DOHH2 (cell line): ENCODE measurements at regions not wholly inside any gene's neighbourhood (a gene's known extent, or its start where the extent isn't known, plus 50 kb on each side); places are given as distances from the start of the nearest gene placed in this dataset.

Experiments
- H3F3A ChIP-seq: fragments of 200-600 bp; sonication (generic), shearing (Covaris generic); 2 replicates; pipeline ENCODE4 v1.6.0; 2016; ENCODE audit warnings: antibody characterized with exemption, mild to moderate bottlenecking; ENCODE audit not compliant: control insufficient read depth, insufficient read depth
- H3K27ac ChIP-seq: fragments of 200-600 bp; sonication (generic); 2 replicates; pipeline ENCODE4 v1.5.1; 2014; ENCODE audit warnings: low read depth, mild to moderate bottlenecking, low read length, moderate library complexity
- H3K27me3 ChIP-seq: fragments of 200-600 bp; sonication (generic); 2 replicates; pipeline ENCODE4 v1.6.1; 2014; ENCODE audit warnings: mild to moderate bottlenecking, low read length, mixed read lengths; ENCODE audit not compliant: control insufficient read depth
- H3K36me3 ChIP-seq: fragments of 200-600 bp; sonication (generic); 2 replicates; pipeline ENCODE4 v1.6.1; 2014; ENCODE audit warnings: mild to moderate bottlenecking, low read length, moderate library complexity, mixed read lengths; ENCODE audit not compliant: control insufficient read depth
- H3K4me1 ChIP-seq: fragments of 200-600 bp; sonication (generic); 2 replicates; pipeline ENCODE4 v1.6.1; 2014; ENCODE audit warnings: mild to moderate bottlenecking, low read length, mixed read lengths; ENCODE audit not compliant: control insufficient read depth
- H3K4me2 ChIP-seq: fragments of 200-600 bp; sonication (generic); 2 replicates; pipeline ENCODE4 v1.6.0; 2014; ENCODE audit warnings: mild to moderate bottlenecking, low read length, moderate library complexity
- H3K4me3 ChIP-seq: fragments of 200-600 bp; sonication (generic); 2 replicates; pipeline ENCODE4 v1.5.1; 2014; ENCODE audit warnings: mild to moderate bottlenecking, low read length, mixed read lengths
- H3K79me2 ChIP-seq: fragments of 200-600 bp; sonication (generic); 2 replicates; pipeline ENCODE4 v1.6.1; 2014; ENCODE audit warnings: mild to moderate bottlenecking, low read length, mixed read lengths; ENCODE audit not compliant: control insufficient read depth
- H3K9me2 ChIP-seq: fragments of 200-600 bp; sonication (generic); replicated peaks from 2 replicates; pipeline ENCODE4 v1.6.1; 2014; ENCODE audit warnings: mild to moderate bottlenecking, low read length, mixed read lengths; ENCODE audit not compliant: control insufficient read depth
- H3K9me3 ChIP-seq: fragments of 200-600 bp; sonication (generic); 2 replicates; pipeline ENCODE4 v1.6.1; 2014; ENCODE audit warnings: antibody characterized with exemption, low read length, mixed read lengths; ENCODE audit not compliant: control insufficient read depth, insufficient read depth
- H4K20me1 ChIP-seq: fragments of 200-600 bp; sonication (generic); 2 replicates; pipeline ENCODE4 v1.6.0; 2014; ENCODE audit warnings: low read depth, mild to moderate bottlenecking, antibody characterized with exemption, low read length, moderate library complexity; ENCODE audit not compliant: control insufficient read depth, insufficient read depth
- CTCF ChIP-seq: fragments of 200-600 bp; sonication (generic); IDR thresholded peaks from one replicate; pipeline ENCODE4 v1.5.1; 2014; ENCODE audit warnings: antibody characterized with exemption, mild to moderate bottlenecking, low read depth, low read length; ENCODE audit not compliant: poor library complexity, severe bottlenecking
- EZH2phosphoT487 ChIP-seq: fragments of 200-600 bp; sonication (generic); IDR thresholded peaks from 2 replicates; pipeline ENCODE4 v1.6.1; 2017; ENCODE audit warnings: borderline replicate concordance, mild to moderate bottlenecking, antibody characterized with exemption, low read length, moderate library complexity, mixed read lengths

GRCh38 chr5:74450095-74450494 lies 190.4 kb downstream of the ENC1 start:
- H3K36me3 ChIP-seq: no peaks in the 10 kb centered on the region
- no peak overlapping the region for H3K27ac ChIP-seq
- H3K27me3 ChIP-seq: no peaks in the 10 kb centered on the region
- TF ChIP-seq EZH2phosphoT487 (no peak), CTCF (no peak)
- H3K4me3 ChIP-seq: no peak overlapping the region
- H3F3A ChIP-seq: no peaks in the 10 kb centered on the region
- H3K4me1 ChIP-seq: no peaks in the 10 kb centered on the region
- no peaks in the 10 kb centered on the region; the same call in 1 of the 2 replicates for H3K9me2 ChIP-seq
- no peaks in the 10 kb centered on the region for H3K79me2 ChIP-seq
- no peak overlapping the region for H3K4me2 ChIP-seq
- H3K9me3 ChIP-seq: no peaks in the 10 kb centered on the region
- no peaks in the 10 kb centered on the region for H4K20me1 ChIP-seq

DNA sequence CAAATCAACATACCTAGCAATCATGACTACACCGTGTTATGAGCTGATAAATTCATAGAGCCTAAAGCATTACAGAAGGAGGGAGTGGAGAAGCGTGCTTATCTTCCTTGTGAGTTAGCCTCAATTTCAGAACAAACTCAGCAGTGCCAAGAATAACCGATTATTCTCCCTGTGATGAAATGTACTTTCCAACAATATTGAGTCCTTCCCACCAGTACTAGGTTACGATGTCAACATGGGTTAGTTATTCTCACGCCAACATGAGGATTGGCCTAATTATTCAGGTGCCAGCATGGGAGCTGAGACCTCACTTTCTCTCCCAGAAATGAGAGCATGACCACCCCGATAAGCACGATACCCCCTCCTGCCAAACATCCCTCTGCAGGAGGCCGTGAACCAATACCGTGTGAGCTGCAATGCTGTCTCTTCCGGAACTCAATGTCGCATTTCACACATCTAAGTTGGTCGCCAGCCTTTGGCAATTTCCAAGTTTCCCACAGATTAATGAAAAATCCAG lies 193.7 kb downstream of the ENC1 start:
- no peaks in the 10 kb centered on the region for H3K27me3 ChIP-seq
- no peak overlapping the region for H3K4me2 ChIP-seq
- H3K9me3 ChIP-seq: no peaks in the 10 kb centered on the region
- no peaks in the 10 kb centered on the region for H3F3A ChIP-seq
- no peak overlapping the region for H3K27ac ChIP-seq
- no peaks in the 10 kb centered on the region for H3K36me3 ChIP-seq
- no peak overlapping the region for H3K4me3 ChIP-seq
- H3K9me2 ChIP-seq: no peaks in the 10 kb centered on the region; the same call in 1 of the 2 replicates
- H3K4me1 ChIP-seq: no peaks in the 10 kb centered on the region
- H4K20me1 ChIP-seq: no peaks in the 10 kb centered on the region
- H3K79me2 ChIP-seq: no peaks in the 10 kb centered on the region
- no peak for TF ChIP-seq CTCF
- no peak for TF ChIP-seq EZH2phosphoT487

DNA sequence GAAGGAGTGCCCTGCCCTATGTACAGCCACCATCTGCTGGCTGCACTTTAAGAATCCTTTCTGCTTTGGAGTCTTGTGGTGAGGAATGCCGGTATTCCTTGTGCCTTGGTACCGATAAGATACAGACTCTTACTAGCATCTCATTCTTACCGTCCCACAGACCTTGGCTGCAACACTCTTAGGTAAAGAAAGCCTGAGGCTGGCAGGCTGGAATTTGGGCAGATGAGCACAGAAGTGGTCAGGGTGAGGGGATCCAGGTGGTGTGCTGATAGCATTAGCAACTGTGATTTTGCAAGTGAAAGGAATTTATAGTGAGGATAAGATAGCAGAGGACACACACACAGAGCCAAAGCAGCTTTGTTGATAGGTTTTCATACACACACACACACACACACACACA lies 198.1 kb downstream of the ENC1 start:
- no peaks in the 10 kb centered on the region for H3K4me1 ChIP-seq
- H3K36me3 ChIP-seq: no peaks in the 10 kb centered on the region
- no peaks in the 10 kb centered on the region for H4K20me1 ChIP-seq
- no peak overlapping the region for H3K27ac ChIP-seq
- TF ChIP-seq CTCF: no peak
- TF ChIP-seq EZH2phosphoT487: no peak
- no peaks in the 10 kb centered on the region for H3F3A ChIP-seq
- no peaks in the 10 kb centered on the region for H3K27me3 ChIP-seq
- H3K9me2 ChIP-seq: no peaks in the 10 kb centered on the region
- no peaks in the 10 kb centered on the region for H3K79me2 ChIP-seq
- no peak overlapping the region for H3K4me2 ChIP-seq
- no peaks in the 10 kb centered on the region for H3K9me3 ChIP-seq
- H3K4me3 ChIP-seq: no peak overlapping the region

- no peaks in the 10 kb centered on the region for H3K4me1 ChIP-seq
- H3K4me3 ChIP-seq: no peak overlapping the region
- H3F3A ChIP-seq: no peaks in the 10 kb centered on the region
- H3K79me2 ChIP-seq: no peaks in the 10 kb centered on the region
- H3K9me3 ChIP-seq: no peaks in the 10 kb centered on the region
- no peak overlapping the region for H3K27ac ChIP-seq
- TF ChIP-seq EZH2phosphoT487: no peak
- TF ChIP-seq CTCF: no peak
- no peaks in the 10 kb centered on the region for H3K9me2 ChIP-seq
- no peak overlapping the region for H3K4me2 ChIP-seq
- no peaks in the 10 kb centered on the region for H3K36me3 ChIP-seq
- no peaks in the 10 kb centered on the region for H4K20me1 ChIP-seq
- H3K27me3 ChIP-seq: no peaks in the 10 kb centered on the region
Observed at GRCh38 chr5:74441616-74442015, 198.9 kb downstream of the ENC1 start.
